ENCODE measurements at regions not wholly inside any gene's neighbourhood (a gene's known extent, or its start where the extent isn't known, plus 50 kb on each side); places are given as distances from the start of the nearest gene placed in this dataset.

DNA sequence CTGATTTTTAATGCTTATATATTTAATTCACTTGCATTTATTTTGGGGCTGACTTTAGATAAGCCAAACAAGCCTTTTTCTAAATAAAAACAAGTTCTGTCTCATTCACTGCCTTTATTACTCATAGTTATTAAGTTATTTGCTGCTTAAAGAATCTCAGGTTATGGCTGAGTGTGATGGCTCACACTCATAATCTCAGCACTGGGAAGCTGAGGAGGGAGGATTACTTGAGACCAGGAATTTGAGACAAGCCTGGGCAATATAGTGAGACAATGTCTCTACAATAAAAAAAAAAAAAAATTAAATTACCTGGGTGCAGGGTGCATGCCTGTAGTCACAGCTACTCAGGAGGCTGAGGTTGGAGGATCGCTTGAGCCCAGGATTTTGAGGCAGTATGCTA lies 85.0 kb upstream of the MAN2A1 start:
- Mint-ChIP-seq H3K9me3 (ENCODE audit: insufficient read depth) (no peaks in the 10 kb centered on the region), H3K4me1 (no peaks in the 10 kb centered on the region), H3K27me3 (peaks cover 14% of the 10 kb centered on the region), H3K4me3 (no peak overlapping the region), H3K27ac (no peak overlapping the region)
- TF ChIP-seq, protein P1, sequence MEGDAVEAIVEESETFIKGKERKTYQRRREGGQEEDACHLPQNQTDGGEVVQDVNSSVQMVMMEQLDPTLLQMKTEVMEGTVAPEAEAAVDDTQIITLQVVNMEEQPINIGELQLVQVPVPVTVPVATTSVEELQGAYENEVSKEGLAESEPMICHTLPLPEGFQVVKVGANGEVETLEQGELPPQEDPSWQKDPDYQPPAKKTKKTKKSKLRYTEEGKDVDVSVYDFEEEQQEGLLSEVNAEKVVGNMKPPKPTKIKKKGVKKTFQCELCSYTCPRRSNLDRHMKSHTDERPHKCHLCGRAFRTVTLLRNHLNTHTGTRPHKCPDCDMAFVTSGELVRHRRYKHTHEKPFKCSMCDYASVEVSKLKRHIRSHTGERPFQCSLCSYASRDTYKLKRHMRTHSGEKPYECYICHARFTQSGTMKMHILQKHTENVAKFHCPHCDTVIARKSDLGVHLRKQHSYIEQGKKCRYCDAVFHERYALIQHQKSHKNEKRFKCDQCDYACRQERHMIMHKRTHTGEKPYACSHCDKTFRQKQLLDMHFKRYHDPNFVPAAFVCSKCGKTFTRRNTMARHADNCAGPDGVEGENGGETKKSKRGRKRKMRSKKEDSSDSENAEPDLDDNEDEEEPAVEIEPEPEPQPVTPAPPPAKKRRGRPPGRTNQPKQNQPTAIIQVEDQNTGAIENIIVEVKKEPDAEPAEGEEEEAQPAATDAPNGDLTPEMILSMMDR (IDR thresholded peaks at IDR 0.05), result no peak
- TF ChIP-seq EZH2 (IDR thresholded peaks at IDR 0.05; ENCODE audit: borderline replicate concordance, insufficient read depth, low read depth, low read length, poor library complexity, severe bottlenecking), result no peak
- Histone ChIP-seq H3K4me3 (ENCODE audit: control extremely low read depth in 1 of 5, extremely low read depth in 1 of 5, insufficient read depth in 1 of 5, low read depth in 2 of 5, low read length in 4 of 5) (no peak overlapping the region), H4K20me1 (ENCODE audit: control insufficient read depth, insufficient read depth, low read length, poor library complexity, severe bottlenecking) (no peaks in the 10 kb centered on the region), H3K36me3 (replicated peaks in 1 of 2; ENCODE audit: control extremely low read depth in 1 of 2, control insufficient read depth in 1 of 2, extremely low read depth in 1 of 2, insufficient read depth in 2 of 2, low read length in 1 of 2) (no peaks in the 10 kb centered on the region), H3K27ac (ENCODE audit: low read length in 2 of 2) (no peak overlapping the region), H3K4me1 (ENCODE audit: control insufficient read depth in 2 of 2, insufficient read depth in 2 of 2, low read length in 2 of 2) (no peaks in the 10 kb centered on the region), H3K79me2 (ENCODE audit: control insufficient read depth, insufficient read depth, low read length) (no peaks in the 10 kb centered on the region), H3K27me3 (replicated peaks in 1 of 4; ENCODE audit: control extremely low read depth in 1 of 4, control insufficient read depth in 3 of 4, insufficient read depth in 4 of 4, low read length in 3 of 4) (no peaks in the 10 kb centered on the region), H2AFZ (ENCODE audit: insufficient read depth, low read depth, low read length, poor library complexity, severe bottlenecking) (no peak overlapping the region), H3K9me3 (ENCODE audit: control extremely low read depth in 1 of 3, control insufficient read depth in 2 of 3, insufficient read depth in 1 of 3, low read length in 2 of 3) (no peaks in the 10 kb centered on the region), H3K9ac (ENCODE audit: low read length) (no peak overlapping the region), H3K4me2 (replicated peaks; ENCODE audit: low read depth, low read length, poor library complexity, severe bottlenecking) (no peak overlapping the region)
- DNase-seq (no peak), ATAC-seq (ENCODE audit: low read depth) (no peak)
- ChIA-PET POLR2A (no interaction called here), CTCF (no interaction called here)
- intact Hi-C loops (cut with micrococcal nuclease), result no loop called here
- no CpG with 5 or more reads among the region's 1 CpG for WGBS (ENCODE audit: insufficient coverage)

DNA sequence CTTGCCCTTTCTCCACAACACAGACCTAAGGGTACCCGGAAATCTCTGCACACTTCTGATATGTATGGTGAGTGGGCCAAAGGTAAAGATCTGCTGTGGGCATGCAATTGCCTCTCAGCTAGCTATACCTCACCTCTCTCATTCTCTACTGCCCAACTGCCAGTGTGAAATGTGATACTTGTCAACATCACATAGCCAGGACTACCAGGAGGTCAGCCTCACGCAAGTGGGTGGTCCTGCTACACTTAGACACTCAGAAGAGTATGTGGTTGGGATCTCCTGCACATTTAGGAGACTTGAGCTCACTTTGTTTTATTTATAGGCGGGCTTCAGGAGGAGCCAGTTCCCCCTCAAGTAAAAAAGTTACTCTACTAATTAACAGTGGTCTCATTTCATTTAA lies 88.0 kb upstream of the MAN2A1 start:
- Mint-ChIP-seq H3K4me3 (no peak overlapping the region), H3K27ac (no peak overlapping the region), H3K27me3 (peaks cover 30% of the 10 kb centered on the region), H3K9me3 (ENCODE audit: insufficient read depth) (no peaks in the 10 kb centered on the region), H3K4me1 (no peaks in the 10 kb centered on the region)
- no peak overlapping the region for H3K9ac ChIP-seq (ENCODE audit: low read length)
- no peaks in the 10 kb centered on the region for H3K79me2 ChIP-seq (ENCODE audit: control insufficient read depth, insufficient read depth, low read length)
- H3K4me2 ChIP-seq (replicated peaks; ENCODE audit: low read depth, low read length, poor library complexity, severe bottlenecking), result no peak overlapping the region
- intact Hi-C loops (cut with micrococcal nuclease), result no loop called here
- H4K20me1 ChIP-seq (ENCODE audit: control insufficient read depth, insufficient read depth, low read length, poor library complexity, severe bottlenecking), result no peaks in the 10 kb centered on the region
- no peak overlapping the region for H2AFZ ChIP-seq (ENCODE audit: insufficient read depth, low read depth, low read length, poor library complexity, severe bottlenecking)
- no peaks in the 10 kb centered on the region for H3K9me3 ChIP-seq (ENCODE audit: control extremely low read depth in 1 of 3, control insufficient read depth in 2 of 3, insufficient read depth in 1 of 3, low read length in 2 of 3)
- no peaks in the 10 kb centered on the region for H3K4me1 ChIP-seq (ENCODE audit: control insufficient read depth in 2 of 2, insufficient read depth in 2 of 2, low read length in 2 of 2)
- no peak for DNase-seq
- no peak overlapping the region for H3K27ac ChIP-seq (ENCODE audit: low read length in 2 of 2)
- CTCF ChIA-PET, result no interaction called here
- H3K27me3 ChIP-seq (replicated peaks in 1 of 4; ENCODE audit: control extremely low read depth in 1 of 4, control insufficient read depth in 3 of 4, insufficient read depth in 4 of 4, low read length in 3 of 4), result no peaks in the 10 kb centered on the region
- TF ChIP-seq EZH2 (IDR thresholded peaks at IDR 0.05; ENCODE audit: borderline replicate concordance, insufficient read depth, low read depth, low read length, poor library complexity, severe bottlenecking), result no peak
- TF ChIP-seq, protein P1 (IDR thresholded peaks at IDR 0.05), result no peak
- POLR2A ChIA-PET, result no interaction called here
- WGBS (ENCODE audit: insufficient coverage), result no CpG with 5 or more reads among the region's 3 CpGs
- ATAC-seq (ENCODE audit: low read depth), result no peak
- no peak overlapping the region for H3K4me3 ChIP-seq (ENCODE audit: control extremely low read depth in 1 of 5, extremely low read depth in 1 of 5, insufficient read depth in 1 of 5, low read depth in 2 of 5, low read length in 4 of 5)
- no peaks in the 10 kb centered on the region for H3K36me3 ChIP-seq (replicated peaks in 1 of 2; ENCODE audit: control extremely low read depth in 1 of 2, control insufficient read depth in 1 of 2, extremely low read depth in 1 of 2, insufficient read depth in 2 of 2, low read length in 1 of 2)

All from B cell (primary cell).